ENCODE measurements at regions not wholly inside any gene's neighbourhood (a gene's known extent, or its start where the extent isn't known, plus 50 kb on each side); places are given as distances from the start of the nearest gene placed in this dataset.
"Not testable (repeated sequence)": the region's sequence is repeated elsewhere in the genome, so short reads cannot be mapped to it uniquely, and the experiment has no call there.

- H3K4me3 ChIP-seq (ENCODE audit: low read length) = no peak overlapping the region
- TF ChIP-seq ZNF274 (IDR thresholded peaks at IDR 0.05; ENCODE audit: low read depth, low read length) = no peak
Measured at GRCh38 chr1:8161546-8162105, 135.5 kb upstream of the ERRFI1 start.

DNA sequence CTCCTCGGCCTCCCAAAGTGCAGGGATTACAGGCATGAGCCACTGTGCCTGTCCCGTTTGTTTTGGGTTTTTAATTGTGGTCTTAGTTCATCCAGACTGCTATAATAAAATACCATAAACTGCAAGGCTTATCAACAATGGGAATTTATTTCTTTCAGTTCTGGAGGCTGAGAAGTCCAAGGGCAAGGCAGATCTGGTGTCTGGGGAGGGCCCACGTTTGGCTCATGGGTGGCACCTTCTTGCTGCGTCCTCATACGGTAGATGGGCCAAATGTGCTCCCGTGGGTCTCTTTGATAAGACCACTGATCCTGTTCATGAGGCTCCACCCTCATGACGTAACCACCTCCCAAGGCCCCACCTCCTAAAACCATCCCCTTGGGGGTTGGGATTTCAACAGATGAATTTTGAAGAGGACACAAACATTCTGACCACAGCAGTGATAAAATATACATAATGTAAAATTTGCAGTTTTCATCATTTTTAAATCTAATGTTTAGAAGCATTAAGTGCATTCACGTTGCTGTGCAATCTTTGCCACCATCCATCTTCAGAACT lies 133.4 kb upstream of the ERRFI1 start:
- no peak for TF ChIP-seq ZNF274 (IDR thresholded peaks at IDR 0.05; ENCODE audit: low read depth, low read length)
- no peak overlapping the region for H3K4me3 ChIP-seq (ENCODE audit: low read length)

DNA sequence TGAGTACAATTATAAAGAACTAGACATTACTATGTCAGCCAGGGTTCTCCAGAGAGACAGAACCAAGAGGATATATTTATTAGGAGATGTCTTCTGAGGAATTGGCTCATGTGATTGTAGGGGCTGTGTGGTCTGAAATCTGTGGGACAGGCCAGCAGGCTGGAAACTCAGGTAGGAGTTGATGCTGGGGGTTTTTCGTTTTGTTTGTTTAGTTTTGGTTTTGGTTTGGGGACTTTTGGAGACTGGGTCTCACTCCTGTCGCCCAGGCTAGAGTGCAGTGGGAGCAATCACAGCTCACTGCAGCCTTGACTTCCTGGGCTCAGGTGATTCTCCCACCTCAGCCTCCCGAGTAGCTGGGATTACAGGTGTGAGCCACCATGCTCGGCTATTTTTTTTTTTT lies 132.9 kb upstream of the ERRFI1 start:
- no peak overlapping the region for H3K4me3 ChIP-seq (ENCODE audit: low read length)
- no peak for TF ChIP-seq ZNF274 (IDR thresholded peaks at IDR 0.05; ENCODE audit: low read depth, low read length)

DNA sequence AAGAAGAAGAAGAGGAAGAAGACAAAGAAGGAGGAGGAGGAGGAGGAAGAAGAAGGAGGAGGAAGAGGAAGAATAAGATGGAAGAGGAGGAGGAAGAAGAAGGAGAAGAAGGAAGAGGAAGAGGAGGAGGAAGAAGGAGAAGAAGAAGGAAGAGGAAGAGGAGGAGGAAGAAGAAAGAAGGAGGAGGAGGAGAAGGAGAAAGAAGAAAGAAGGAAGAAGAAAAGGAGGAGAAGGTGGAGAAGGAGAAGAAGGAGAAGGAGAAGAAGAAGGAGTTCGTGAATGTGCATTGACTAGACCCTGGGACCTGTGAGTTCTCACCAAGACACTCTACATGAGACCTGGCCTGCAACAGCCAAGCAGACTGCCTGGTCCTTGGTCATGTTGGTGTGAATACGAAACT lies 131.7 kb upstream of the ERRFI1 start:
- TF ChIP-seq ZNF274 (IDR thresholded peaks at IDR 0.05; ENCODE audit: low read depth, low read length) = no peak
- no peak overlapping the region for H3K4me3 ChIP-seq (ENCODE audit: low read length)

GRCh38 chr1:8155528-8156186 lies 129.5 kb upstream of the ERRFI1 start:
- H3K4me3 ChIP-seq (ENCODE audit: low read length) = no peak overlapping the region

GRCh38 chr1:8154621-8155052 lies 128.5 kb upstream of the ERRFI1 start:
- H3K4me3 ChIP-seq (ENCODE audit: low read length) = no peak overlapping the region

More at GRCh38 chr1:8155528-8156186, 129.5 kb upstream of the ERRFI1 start:
- TF ChIP-seq ZNF274 (IDR thresholded peaks at IDR 0.05; ENCODE audit: low read depth, low read length) = no peak

GRCh38 chr1:8153961-8154360 lies 127.9 kb upstream of the ERRFI1 start:
- no peak overlapping the region for H3K4me3 ChIP-seq (ENCODE audit: low read length)
- no peak for TF ChIP-seq ZNF274 (IDR thresholded peaks at IDR 0.05; ENCODE audit: low read depth, low read length)

More at GRCh38 chr1:8154621-8155052, 128.5 kb upstream of the ERRFI1 start:
- TF ChIP-seq ZNF274 (IDR thresholded peaks at IDR 0.05; ENCODE audit: low read depth, low read length) = no peak

- H3K4me3 ChIP-seq (ENCODE audit: low read length) = no peak overlapping the region
- no peak for TF ChIP-seq ZNF274 (IDR thresholded peaks at IDR 0.05; ENCODE audit: low read depth, low read length)
Measured at GRCh38 chr1:8152731-8153702, 126.9 kb upstream of the ERRFI1 start.

GRCh38 chr1:8151647-8152046 lies 125.5 kb upstream of the ERRFI1 start:
- no peak overlapping the region for H3K4me3 ChIP-seq (ENCODE audit: low read length)
- TF ChIP-seq ZNF274 (IDR thresholded peaks at IDR 0.05; ENCODE audit: low read depth, low read length) = no peak

GRCh38 chr1:8149756-8150155 lies 123.6 kb upstream of the ERRFI1 start:
- not testable (repeated sequence) for H3K4me3 ChIP-seq (ENCODE audit: low read length)

DNA sequence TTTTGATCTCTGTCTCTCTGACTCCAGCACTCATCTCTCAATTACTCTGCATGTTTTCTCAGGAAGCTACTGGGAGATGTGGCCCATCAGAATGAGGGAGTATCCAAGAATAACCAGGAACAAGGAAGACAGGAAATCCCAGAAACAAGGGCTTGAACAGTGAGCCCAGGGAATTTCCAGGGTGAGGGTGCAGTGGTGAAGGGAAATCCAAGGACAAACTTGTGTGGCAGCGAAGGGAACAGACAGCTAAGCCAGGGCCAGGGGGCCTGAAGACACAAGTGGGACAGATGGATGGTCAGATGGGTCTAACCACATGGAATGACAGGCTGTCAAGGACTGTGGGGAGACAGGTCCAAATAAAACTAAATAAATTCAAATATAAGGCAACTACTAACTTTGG lies 121.8 kb upstream of the ERRFI1 start:
- TF ChIP-seq ZNF274 (IDR thresholded peaks at IDR 0.05; ENCODE audit: low read depth, low read length) = no peak
- no peak overlapping the region for H3K4me3 ChIP-seq (ENCODE audit: low read length)

DNA sequence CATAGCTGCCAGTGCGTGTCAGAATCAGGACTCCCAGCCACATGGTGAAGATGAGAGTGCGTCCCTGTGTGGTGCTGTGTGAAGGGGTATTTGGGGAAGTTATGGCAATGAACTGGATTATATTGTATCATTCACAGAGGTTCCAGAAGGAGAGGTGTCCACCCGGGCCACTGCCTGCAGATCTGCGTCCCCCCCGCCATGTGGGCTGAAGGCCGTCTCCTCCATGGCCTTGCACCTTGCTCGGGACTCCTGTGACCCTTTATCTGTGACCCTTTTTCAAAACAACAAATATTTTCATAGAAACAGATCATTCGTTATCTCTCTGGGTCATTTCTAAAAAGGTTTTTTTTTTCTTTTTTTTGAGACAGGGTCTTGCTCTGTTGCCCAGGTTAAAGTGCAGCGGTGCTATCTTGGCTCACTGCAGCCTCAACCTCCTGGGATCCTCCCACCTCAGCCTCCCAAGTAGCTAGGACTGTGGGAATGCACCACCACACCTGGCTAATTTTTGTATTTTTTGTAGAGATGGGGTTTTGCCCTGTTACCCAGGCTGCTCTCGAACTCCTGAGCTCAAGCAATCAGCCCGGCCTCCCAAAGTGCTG lies 120.2 kb upstream of the ERRFI1 start:
- no peak for TF ChIP-seq ZNF274 (IDR thresholded peaks at IDR 0.05; ENCODE audit: low read depth, low read length)
- no peak overlapping the region for H3K4me3 ChIP-seq (ENCODE audit: low read length)

DNA sequence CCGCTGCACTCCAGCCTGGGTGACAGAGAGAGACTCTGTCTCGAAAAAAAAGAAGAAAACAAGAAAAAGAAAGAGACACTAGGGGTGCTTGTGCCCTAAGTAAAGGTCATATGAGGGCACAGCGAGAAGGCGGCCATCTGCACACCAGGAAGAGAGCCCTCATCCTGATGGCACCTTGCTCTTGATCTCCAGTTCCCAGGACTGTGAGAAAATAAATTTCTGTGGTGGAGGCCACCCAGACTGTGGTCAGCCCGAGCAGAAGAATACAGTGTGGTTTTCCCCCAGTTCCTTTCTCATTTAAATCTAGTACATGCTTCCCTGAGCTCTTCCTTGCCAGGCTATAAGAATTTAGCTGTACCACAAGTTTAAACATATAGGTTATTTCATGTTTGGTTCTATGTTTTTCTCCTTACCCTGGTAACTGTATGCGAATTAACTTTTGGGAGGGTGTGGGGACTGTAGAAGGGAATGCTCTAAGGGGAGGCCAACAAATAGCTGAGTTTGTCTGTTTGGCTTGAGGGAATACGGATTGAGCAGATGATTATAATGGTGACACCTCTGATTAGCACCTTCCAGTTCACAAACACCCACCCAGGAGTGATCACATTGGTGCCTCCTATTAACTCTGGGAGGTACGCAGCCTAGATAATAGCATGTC lies 119.6 kb upstream of the ERRFI1 start:
- no peak overlapping the region for H3K4me3 ChIP-seq (ENCODE audit: low read length)
- TF ChIP-seq ZNF274 (IDR thresholded peaks at IDR 0.05; ENCODE audit: low read depth, low read length) = no peak

GRCh38 chr1:8144323-8144722 lies 118.2 kb upstream of the ERRFI1 start:
- no peak overlapping the region for H3K4me3 ChIP-seq (ENCODE audit: low read length)
- TF ChIP-seq ZNF274 (IDR thresholded peaks at IDR 0.05; ENCODE audit: low read depth, low read length) = no peak

All from GM08714 (cell line).